GM12891 (cell line): ENCODE measurements at regions not wholly inside any gene's neighbourhood (a gene's known extent, or its start where the extent isn't known, plus 50 kb on each side); places are given as distances from the start of the nearest gene placed in this dataset.

Source experiments
- POLR2A ChIP-seq: IDR thresholded peaks from 2 replicates; pipeline ENCODE4 v1.6.1; 2011; ENCODE audit warnings: low read depth, low read length, control low read depth
- POLR2AphosphoS5 ChIP-seq: IDR thresholded peaks from 2 replicates; pipeline ENCODE4 v1.6.1; 2011; ENCODE audit warnings: low read depth, low read length, control low read depth

- TF ChIP-seq POLR2AphosphoS5 (no peak), POLR2A (no peak)
Measured at GRCh38 chr14:48714366-48714765, 871.8 kb downstream of the RPS29 start.
